WTC11 (cell line): ENCODE measurements at regions not wholly inside any gene's neighbourhood (a gene's known extent, or its start where the extent isn't known, plus 50 kb on each side); places are given as distances from the start of the nearest gene placed in this dataset.

Experiments used
- ATF1 ChIP-seq: sonication (generic); formaldehyde crosslinking; IDR thresholded peaks from 2 replicates; pipeline ENCODE4 v1.8.1; 2023; ENCODE audit warnings: mild to moderate bottlenecking, moderate library complexity, missing genetic modification reagents
- SP1 ChIP-seq: sonication (generic); formaldehyde crosslinking; conservative IDR thresholded peaks from 2 replicates; pipeline ENCODE4 v1.8.1; 2022; ENCODE audit warnings: missing genetic modification reagents
- TCF7 ChIP-seq: sonication (generic); formaldehyde crosslinking; IDR thresholded peaks from 2 replicates; pipeline ENCODE4 v1.8.0; 2022; ENCODE audit warnings: mild to moderate bottlenecking, low read depth, missing genetic modification reagents, moderate library complexity
- TF ChIP-seq, protein P1 (sequence below): fragments of 200-600 bp; IDR thresholded peaks from 2 replicates; pipeline ENCODE4 v1.8.0; 2022; ENCODE audit warnings: antibody characterized with exemption
- TF ChIP-seq, protein P2 (sequence below): sonication (generic); formaldehyde crosslinking; IDR thresholded peaks from 2 replicates; pipeline ENCODE4 v1.8.0; 2023; ENCODE audit warnings: mild to moderate bottlenecking, missing genetic modification reagents
- TF ChIP-seq, protein P3 (sequence below): sonication (generic); formaldehyde crosslinking; IDR thresholded peaks from 2 replicates; pipeline ENCODE4 v1.8.1; 2022; ENCODE audit warnings: low read depth, mild to moderate bottlenecking, moderate library complexity, missing genetic modification reagents, borderline replicate concordance
- TF ChIP-seq, protein P4 (sequence below): sonication (generic); formaldehyde crosslinking; conservative IDR thresholded peaks from 2 replicates; pipeline ENCODE4 v1.8.1; 2022; ENCODE audit warnings: mild to moderate bottlenecking, missing genetic modification reagents

DNA sequence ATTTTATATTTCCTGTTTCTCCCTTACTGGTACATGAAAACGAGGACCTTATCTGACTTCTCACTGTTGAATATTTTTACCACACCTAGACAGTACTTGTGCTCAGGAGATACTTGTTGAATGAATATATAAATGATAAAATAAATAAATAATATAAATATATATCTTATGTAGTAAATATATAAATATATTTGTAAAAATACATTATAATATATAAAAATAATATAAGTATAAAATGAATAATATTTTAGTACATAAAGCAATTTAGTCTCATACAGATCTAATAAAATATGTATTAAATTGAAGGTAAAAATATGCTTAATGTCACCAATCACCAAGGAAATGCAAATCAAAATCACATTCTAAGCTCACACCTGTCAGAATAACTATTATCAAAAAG is 360.6 kb downstream of the EFNA5 start:
- TF ChIP-seq, protein P1, sequence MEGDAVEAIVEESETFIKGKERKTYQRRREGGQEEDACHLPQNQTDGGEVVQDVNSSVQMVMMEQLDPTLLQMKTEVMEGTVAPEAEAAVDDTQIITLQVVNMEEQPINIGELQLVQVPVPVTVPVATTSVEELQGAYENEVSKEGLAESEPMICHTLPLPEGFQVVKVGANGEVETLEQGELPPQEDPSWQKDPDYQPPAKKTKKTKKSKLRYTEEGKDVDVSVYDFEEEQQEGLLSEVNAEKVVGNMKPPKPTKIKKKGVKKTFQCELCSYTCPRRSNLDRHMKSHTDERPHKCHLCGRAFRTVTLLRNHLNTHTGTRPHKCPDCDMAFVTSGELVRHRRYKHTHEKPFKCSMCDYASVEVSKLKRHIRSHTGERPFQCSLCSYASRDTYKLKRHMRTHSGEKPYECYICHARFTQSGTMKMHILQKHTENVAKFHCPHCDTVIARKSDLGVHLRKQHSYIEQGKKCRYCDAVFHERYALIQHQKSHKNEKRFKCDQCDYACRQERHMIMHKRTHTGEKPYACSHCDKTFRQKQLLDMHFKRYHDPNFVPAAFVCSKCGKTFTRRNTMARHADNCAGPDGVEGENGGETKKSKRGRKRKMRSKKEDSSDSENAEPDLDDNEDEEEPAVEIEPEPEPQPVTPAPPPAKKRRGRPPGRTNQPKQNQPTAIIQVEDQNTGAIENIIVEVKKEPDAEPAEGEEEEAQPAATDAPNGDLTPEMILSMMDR, result no peak
- TF ChIP-seq, protein P2, sequence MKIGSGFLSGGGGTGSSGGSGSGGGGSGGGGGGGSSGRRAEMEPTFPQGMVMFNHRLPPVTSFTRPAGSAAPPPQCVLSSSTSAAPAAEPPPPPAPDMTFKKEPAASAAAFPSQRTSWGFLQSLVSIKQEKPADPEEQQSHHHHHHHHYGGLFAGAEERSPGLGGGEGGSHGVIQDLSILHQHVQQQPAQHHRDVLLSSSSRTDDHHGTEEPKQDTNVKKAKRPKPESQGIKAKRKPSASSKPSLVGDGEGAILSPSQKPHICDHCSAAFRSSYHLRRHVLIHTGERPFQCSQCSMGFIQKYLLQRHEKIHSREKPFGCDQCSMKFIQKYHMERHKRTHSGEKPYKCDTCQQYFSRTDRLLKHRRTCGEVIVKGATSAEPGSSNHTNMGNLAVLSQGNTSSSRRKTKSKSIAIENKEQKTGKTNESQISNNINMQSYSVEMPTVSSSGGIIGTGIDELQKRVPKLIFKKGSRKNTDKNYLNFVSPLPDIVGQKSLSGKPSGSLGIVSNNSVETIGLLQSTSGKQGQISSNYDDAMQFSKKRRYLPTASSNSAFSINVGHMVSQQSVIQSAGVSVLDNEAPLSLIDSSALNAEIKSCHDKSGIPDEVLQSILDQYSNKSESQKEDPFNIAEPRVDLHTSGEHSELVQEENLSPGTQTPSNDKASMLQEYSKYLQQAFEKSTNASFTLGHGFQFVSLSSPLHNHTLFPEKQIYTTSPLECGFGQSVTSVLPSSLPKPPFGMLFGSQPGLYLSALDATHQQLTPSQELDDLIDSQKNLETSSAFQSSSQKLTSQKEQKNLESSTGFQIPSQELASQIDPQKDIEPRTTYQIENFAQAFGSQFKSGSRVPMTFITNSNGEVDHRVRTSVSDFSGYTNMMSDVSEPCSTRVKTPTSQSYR (CRISPR knock-in tag), result no peak
- TF ChIP-seq SP1 (CRISPR knock-in tag), result no peak
- TF ChIP-seq, protein P3, sequence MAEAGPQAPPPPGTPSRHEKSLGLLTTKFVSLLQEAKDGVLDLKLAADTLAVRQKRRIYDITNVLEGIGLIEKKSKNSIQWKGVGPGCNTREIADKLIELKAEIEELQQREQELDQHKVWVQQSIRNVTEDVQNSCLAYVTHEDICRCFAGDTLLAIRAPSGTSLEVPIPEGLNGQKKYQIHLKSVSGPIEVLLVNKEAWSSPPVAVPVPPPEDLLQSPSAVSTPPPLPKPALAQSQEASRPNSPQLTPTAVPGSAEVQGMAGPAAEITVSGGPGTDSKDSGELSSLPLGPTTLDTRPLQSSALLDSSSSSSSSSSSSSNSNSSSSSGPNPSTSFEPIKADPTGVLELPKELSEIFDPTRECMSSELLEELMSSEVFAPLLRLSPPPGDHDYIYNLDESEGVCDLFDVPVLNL (CRISPR knock-in tag), result no peak
- TF ChIP-seq, protein P4, sequence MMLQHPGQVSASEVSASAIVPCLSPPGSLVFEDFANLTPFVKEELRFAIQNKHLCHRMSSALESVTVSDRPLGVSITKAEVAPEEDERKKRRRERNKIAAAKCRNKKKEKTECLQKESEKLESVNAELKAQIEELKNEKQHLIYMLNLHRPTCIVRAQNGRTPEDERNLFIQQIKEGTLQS (CRISPR knock-in tag), result no peak
- no peak for TF ChIP-seq TCF7
- TF ChIP-seq ATF1 (CRISPR knock-in tag), result no peak
